HepG2 (cell line): ENCODE measurements at regions not wholly inside any gene's neighbourhood (a gene's known extent, or its start where the extent isn't known, plus 50 kb on each side); places are given as distances from the start of the nearest gene placed in this dataset.
A peak's percentile ranks its signal among the peaks of the same experiment; 100 is the strongest.

Source experiments
- ATM ChIP-seq: fragments of 450-650 bp; IDR thresholded peaks from 2 replicates; pipeline ENCODE4 v1.7.1; 2017; ENCODE audit warnings: mild to moderate bottlenecking, borderline replicate concordance
- FOXK1 ChIP-seq: sonication (generic); formaldehyde crosslinking; IDR thresholded peaks from 2 replicates; pipeline ENCODE4 v1.4.0; 2020; ENCODE audit warnings: low read depth, missing genetic modification reagents, borderline replicate concordance
- HNRNPK ChIP-seq: fragments of 200-400 bp; formaldehyde crosslinking; IDR thresholded peaks from 2 replicates; pipeline ENCODE4 v1.6.1; 2018; ENCODE audit warnings: low read length, low read depth, moderate library complexity, mild to moderate bottlenecking; ENCODE audit not compliant: poor library complexity, severe bottlenecking
- HOXA9 ChIP-seq: sonication (generic); formaldehyde crosslinking; IDR thresholded peaks from 2 replicates; pipeline ENCODE4 v1.8.1; 2022; ENCODE audit warnings: missing genetic modification reagents, mild to moderate bottlenecking, moderate library complexity, borderline replicate concordance
- IKZF1 ChIP-seq: fragments of 450-650 bp; IDR thresholded peaks from 2 replicates; pipeline ENCODE4 v1.7.1; 2016
- MEIS1 ChIP-seq: sonication (generic); formaldehyde crosslinking; IDR thresholded peaks from 2 replicates; pipeline ENCODE4 v1.9.0; 2021; ENCODE audit warnings: mild to moderate bottlenecking, missing genetic modification reagents, moderate library complexity, borderline replicate concordance
- NFIC ChIP-seq: IDR thresholded peaks from 2 replicates; pipeline ENCODE4 v1.6.1; 2012; ENCODE audit warnings: mild to moderate bottlenecking, low read length, inconsistent platforms
- NR2F1 ChIP-seq, 2 experiments: fragments of 450-650 bp in 1 of 2; formaldehyde crosslinking in 1 of 2; IDR thresholded peaks; 2 replicates each; pipeline versions ENCODE4 v1.5.0 to v1.6.1; 2016 to 2020; ENCODE audit warnings: mild to moderate bottlenecking in 1 of 2, missing compliant biosample characterization in 1 of 2, missing genetic modification reagents in 1 of 2, moderate library complexity in 1 of 2
- PHB2 ChIP-seq: fragments of 450-650 bp; IDR thresholded peaks from 2 replicates; pipeline ENCODE4 v1.6.1; 2018; ENCODE audit not compliant: partially characterized antibody
- SIN3A ChIP-seq: IDR thresholded peaks from 2 replicates; pipeline ENCODE4 v1.6.1; 2011; ENCODE audit warnings: low read depth, mild to moderate bottlenecking, control low read depth, low read length, borderline replicate concordance
- SPEN ChIP-seq: sonication (generic); formaldehyde crosslinking; IDR thresholded peaks from 2 replicates; pipeline ENCODE4 v1.5.1; 2020; ENCODE audit warnings: low read depth, mild to moderate bottlenecking, missing genetic modification reagents
- ZBTB20 ChIP-seq: sonication (generic); formaldehyde crosslinking; IDR thresholded peaks from 2 replicates; pipeline ENCODE4 v1.8.1; 2023; ENCODE audit warnings: missing genetic modification reagents, low read depth, mild to moderate bottlenecking, borderline replicate concordance
- ZBTB21 ChIP-seq: sonication (generic); formaldehyde crosslinking; IDR thresholded peaks from 2 replicates; pipeline ENCODE4 v1.4.0; 2020; ENCODE audit warnings: missing genetic modification reagents
- ZNF10 ChIP-seq: sonication (generic); formaldehyde crosslinking; IDR thresholded peaks from 2 replicates; pipeline ENCODE4 v1.4.0; 2020; ENCODE audit warnings: mild to moderate bottlenecking, low read depth, missing genetic modification reagents, borderline replicate concordance
- ZNF260 ChIP-seq: sonication (generic); formaldehyde crosslinking; IDR thresholded peaks from 2 replicates; pipeline ENCODE4 v1.4.0; 2020; ENCODE audit warnings: missing genetic modification reagents, low read depth, mild to moderate bottlenecking, borderline replicate concordance
- ZNF451 ChIP-seq: sonication (generic); formaldehyde crosslinking; IDR thresholded peaks from 2 replicates; pipeline ENCODE4 v1.5.0; 2020; ENCODE audit warnings: mild to moderate bottlenecking, missing genetic modification reagents
- ZNF484 ChIP-seq: sonication (generic); formaldehyde crosslinking; IDR thresholded peaks from 2 replicates; pipeline ENCODE4 v1.5.1; 2020; ENCODE audit warnings: mild to moderate bottlenecking, low read depth, missing genetic modification reagents, borderline replicate concordance
- ZNF615 ChIP-seq: sonication (generic); formaldehyde crosslinking; IDR thresholded peaks from 2 replicates; pipeline ENCODE4 v1.5.0; 2020; ENCODE audit warnings: mild to moderate bottlenecking, missing genetic modification reagents, borderline replicate concordance
- ZNF713 ChIP-seq: sonication (generic); formaldehyde crosslinking; IDR thresholded peaks from 2 replicates; pipeline ENCODE4 v1.4.0; 2020; ENCODE audit warnings: mild to moderate bottlenecking, missing genetic modification reagents
- ZNF777 ChIP-seq: sonication (generic); formaldehyde crosslinking; IDR thresholded peaks from 2 replicates; pipeline ENCODE4 v1.4.0; 2020; ENCODE audit warnings: missing genetic modification reagents
- ZNF83 ChIP-seq: sonication (generic); formaldehyde crosslinking; IDR thresholded peaks from 2 replicates; pipeline ENCODE4 v1.4.0; 2020; ENCODE audit warnings: missing genetic modification reagents, mild to moderate bottlenecking, borderline replicate concordance
- TF ChIP-seq, protein P1 (sequence below): sonication (generic); formaldehyde crosslinking; IDR thresholded peaks from 2 replicates; pipeline ENCODE4 v1.5.0; 2020; ENCODE audit warnings: mild to moderate bottlenecking, missing genetic modification reagents
- TF ChIP-seq, protein P2 (sequence below): sonication (generic); formaldehyde crosslinking; IDR thresholded peaks from 2 replicates; pipeline ENCODE4 v1.5.0; 2020; ENCODE audit warnings: missing genetic modification reagents
- TF ChIP-seq, protein P3 (sequence below): sonication (generic); formaldehyde crosslinking; IDR thresholded peaks from 2 replicates; pipeline ENCODE4 v1.9.0; 2022; ENCODE audit warnings: low read depth, missing genetic modification reagents

- TF ChIP-seq ZBTB20 (peak; percentile 92; the same call in 1 of the 2 replicates), NR2F1 (CRISPR knock-in tag; IDR thresholded peaks at IDR 0.05) (peak in 1 of 2 experiments; percentile 48; a peak in 2 of 4 replicates), SIN3A (no peak), HOXA9 (CRISPR knock-in tag) (peak; percentile 58; the same call in 1 of the 2 replicates), ATM (peak; percentile 83; the same call in 1 of the 2 replicates), ZBTB21 (0 out of 2 replicates have a peak, but pooled peaks have one; percentile 44), PHB2 (no peak), ZNF615 (0 out of 2 replicates have a peak, but pooled peaks have one; percentile 33), ZNF83 (CRISPR knock-in tag) (no peak), ZNF260 (CRISPR knock-in tag) (no peak), IKZF1 (no peak), ZNF484 (CRISPR knock-in tag) (no peak), ZNF451 (0 out of 2 replicates have a peak, but pooled peaks have one; percentile 31), HNRNPK (no peak), ZNF10 (no peak), SPEN (CRISPR knock-in tag) (peak; percentile 83), NFIC (peak; percentile 87; the same call in 1 of the 2 replicates), ZNF713 (no peak), ZNF777 (CRISPR knock-in tag) (no peak), MEIS1 (CRISPR knock-in tag) (peak; percentile 78), FOXK1 (CRISPR knock-in tag) (peak; percentile 83; the same call in 1 of the 2 replicates)
- TF ChIP-seq, protein P1, sequence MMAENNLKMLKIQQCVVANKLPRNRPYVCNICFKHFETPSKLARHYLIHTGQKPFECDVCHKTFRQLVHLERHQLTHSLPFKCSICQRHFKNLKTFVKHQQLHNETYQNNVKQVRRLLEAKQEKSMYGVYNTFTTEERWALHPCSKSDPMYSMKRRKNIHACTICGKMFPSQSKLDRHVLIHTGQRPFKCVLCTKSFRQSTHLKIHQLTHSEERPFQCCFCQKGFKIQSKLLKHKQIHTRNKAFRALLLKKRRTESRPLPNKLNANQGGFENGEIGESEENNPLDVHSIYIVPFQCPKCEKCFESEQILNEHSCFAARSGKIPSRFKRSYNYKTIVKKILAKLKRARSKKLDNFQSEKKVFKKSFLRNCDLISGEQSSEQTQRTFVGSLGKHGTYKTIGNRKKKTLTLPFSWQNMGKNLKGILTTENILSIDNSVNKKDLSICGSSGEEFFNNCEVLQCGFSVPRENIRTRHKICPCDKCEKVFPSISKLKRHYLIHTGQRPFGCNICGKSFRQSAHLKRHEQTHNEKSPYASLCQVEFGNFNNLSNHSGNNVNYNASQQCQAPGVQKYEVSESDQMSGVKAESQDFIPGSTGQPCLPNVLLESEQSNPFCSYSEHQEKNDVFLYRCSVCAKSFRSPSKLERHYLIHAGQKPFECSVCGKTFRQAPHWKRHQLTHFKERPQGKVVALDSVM (CRISPR knock-in tag): peak; percentile 44; the same call in 1 of the 2 replicates
- TF ChIP-seq, protein P2, sequence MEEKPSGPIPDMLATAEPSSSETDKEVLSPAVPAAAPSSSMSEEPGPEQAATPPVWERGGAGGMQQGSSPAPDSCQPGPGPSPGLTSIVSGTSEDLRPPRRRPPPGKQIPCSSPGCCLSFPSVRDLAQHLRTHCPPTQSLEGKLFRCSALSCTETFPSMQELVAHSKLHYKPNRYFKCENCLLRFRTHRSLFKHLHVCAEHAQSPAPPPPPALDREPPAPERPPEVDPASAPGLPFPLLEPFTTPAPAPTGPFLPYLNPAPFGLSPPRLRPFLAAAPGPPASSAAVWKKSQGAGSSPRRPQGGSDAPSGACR (CRISPR knock-in tag): peak; percentile 55; the same call in 1 of the 2 replicates
- TF ChIP-seq, protein P3, sequence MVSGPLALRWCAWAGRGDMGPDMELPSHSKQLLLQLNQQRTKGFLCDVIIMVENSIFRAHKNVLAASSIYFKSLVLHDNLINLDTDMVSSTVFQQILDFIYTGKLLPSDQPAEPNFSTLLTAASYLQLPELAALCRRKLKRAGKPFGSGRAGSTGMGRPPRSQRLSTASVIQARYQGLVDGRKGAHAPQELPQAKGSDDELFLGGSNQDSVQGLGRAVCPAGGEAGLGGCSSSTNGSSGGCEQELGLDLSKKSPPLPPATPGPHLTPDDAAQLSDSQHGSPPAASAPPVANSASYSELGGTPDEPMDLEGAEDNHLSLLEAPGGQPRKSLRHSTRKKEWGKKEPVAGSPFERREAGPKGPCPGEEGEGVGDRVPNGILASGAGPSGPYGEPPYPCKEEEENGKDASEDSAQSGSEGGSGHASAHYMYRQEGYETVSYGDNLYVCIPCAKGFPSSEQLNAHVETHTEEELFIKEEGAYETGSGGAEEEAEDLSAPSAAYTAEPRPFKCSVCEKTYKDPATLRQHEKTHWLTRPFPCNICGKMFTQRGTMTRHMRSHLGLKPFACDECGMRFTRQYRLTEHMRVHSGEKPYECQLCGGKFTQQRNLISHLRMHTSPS (CRISPR knock-in tag): 0 out of 2 replicates have a peak, but pooled peaks have one; percentile 35
Measured at GRCh38 chr1:59214248-59215208, 82.4 kb upstream of the FGGY start (continued).
